Right lobe of liver (tissue), 6 donors: ENCODE measurements at regions not wholly inside any gene's neighbourhood (a gene's known extent, or its start where the extent isn't known, plus 50 kb on each side); places are given as distances from the start of the nearest gene placed in this dataset.

Experiments
- ATAC-seq, 4 donors: fragments of 200-7000 bp; cut with Tn5 transposase; one replicate each; pipeline ENCODE4 v1.9.1; 2020; ENCODE audit warnings: mild to moderate bottlenecking in 4 of 4, moderate library complexity in 4 of 4
- DNase-seq, 3 donors: peaks; one replicate each; pipeline ENCODE4 v3.0.0-alpha.2; 2020
- H3K27ac ChIP-seq, 3 donors: fragments of 200-600 bp; one replicate each; pipeline ENCODE4 v1.8.0; 2022
- H3K27me3 ChIP-seq, 2 donors: fragments of 200-600 bp; one replicate each; pipeline ENCODE4 v1.8.0; 2022
- H3K36me3 ChIP-seq, 4 donors: fragments of 200-600 bp; sonication (generic) in 1 of 4; one replicate each; pipeline versions ENCODE4 v1.5.1 to v1.8.0; 2017 to 2022; ENCODE audit warnings: control low read depth in 1 of 4
- H3K4me1 ChIP-seq, 4 donors: fragments of 200-600 bp; sonication (generic) in 1 of 4; one replicate each; pipeline versions ENCODE4 v1.5.1 to v1.8.0; 2017 to 2022; ENCODE audit warnings: control low read depth in 1 of 4
- H3K4me3 ChIP-seq, 3 donors: fragments of 200-600 bp; one replicate each; pipeline ENCODE4 v1.8.0; 2022
- H3K9me3 ChIP-seq, 4 donors: fragments of 200-600 bp; sonication (generic) in 1 of 4; one replicate each; pipeline versions ENCODE4 v1.5.1 to v1.8.0; 2017 to 2022; ENCODE audit warnings: control low read depth in 1 of 4
- CTCF ChIP-seq, 4 donors: fragments of 200-600 bp in 3 of 4; fragments of 450-650 bp in 1 of 4; IDR thresholded peaks; one replicate each; pipeline versions ENCODE4 v1.5.1 to v1.8.0; 2016 to 2022; ENCODE audit warnings: antibody characterized with exemption in 4 of 4, mild to moderate bottlenecking in 2 of 4
- POLR2A ChIP-seq: fragments of 450-650 bp; IDR thresholded peaks from one replicate; pipeline ENCODE4 v1.6.1; 2017; ENCODE audit warnings: antibody characterized with exemption, mild to moderate bottlenecking
- WGBS: methylation state at CpG from one replicate; pipeline ENCODE4 v1.1.6; 2018; ENCODE audit warnings: low coverage, low lambda C conversion rate; ENCODE audit not compliant: insufficient coverage; ENCODE audit errors: missing lambda C conversion rate; 5-methylcytosine and 5-hydroxymethylcytosine counted together
- intact Hi-C, 2 donors: fragments of 100-400 bp; cut with DNase I; formaldehyde crosslinking; loops; one replicate each; pipeline versions ENCODE4 v1.11.2 to v1.14.1; 2022
- donor health status: DM: no; HTN: yes; CAD: no.
- donor health status: DM: no; HTN: no; CAD: no.
- donor health status: DM: no; HTN: no; CAD: no.
- donor health status: DM: no; HTN: yes; CAD: no.
- donor health status: DM: no; HTN: yes; CAD: no.

- no peaks in the 10 kb centered on the region for H3K36me3 ChIP-seq
- no peaks in the 10 kb centered on the region for H3K27me3 ChIP-seq
- intact Hi-C loops: no loop called here
- H3K9me3 ChIP-seq: no peaks in the 10 kb centered on the region
- ATAC-seq (no peak), DNase-seq (no peak)
- WGBS: 51% methylated on average over 2 of the region's 2 CpGs
- TF ChIP-seq CTCF (IDR thresholded peaks at IDR 0.05): no peak
- TF ChIP-seq POLR2A: no peak
- H3K4me1 ChIP-seq: no peaks in the 10 kb centered on the region
- no peak overlapping the region for H3K4me3 ChIP-seq
- no peak overlapping the region for H3K27ac ChIP-seq
Observed at GRCh38 chr3:157840564-157840963, 265.7 kb downstream of the SHOX2 start.

- Histone ChIP-seq H3K36me3 (no peaks in the 10 kb centered on the region), H3K27me3 (no peaks in the 10 kb centered on the region), H3K27ac (no peak overlapping the region), H3K4me1 (no peaks in the 10 kb centered on the region), H3K4me3 (no peak overlapping the region), H3K9me3 (no peaks in the 10 kb centered on the region)
- no peak for DNase-seq
- 81% methylated on average over 7 of the region's 7 CpGs for WGBS
- TF ChIP-seq CTCF (IDR thresholded peaks at IDR 0.05) (no peak), POLR2A (no peak)
- intact Hi-C loops: no loop called here
- no peak for ATAC-seq
Observed at GRCh38 chr3:157838457-157838856, 267.8 kb downstream of the SHOX2 start.

DNA sequence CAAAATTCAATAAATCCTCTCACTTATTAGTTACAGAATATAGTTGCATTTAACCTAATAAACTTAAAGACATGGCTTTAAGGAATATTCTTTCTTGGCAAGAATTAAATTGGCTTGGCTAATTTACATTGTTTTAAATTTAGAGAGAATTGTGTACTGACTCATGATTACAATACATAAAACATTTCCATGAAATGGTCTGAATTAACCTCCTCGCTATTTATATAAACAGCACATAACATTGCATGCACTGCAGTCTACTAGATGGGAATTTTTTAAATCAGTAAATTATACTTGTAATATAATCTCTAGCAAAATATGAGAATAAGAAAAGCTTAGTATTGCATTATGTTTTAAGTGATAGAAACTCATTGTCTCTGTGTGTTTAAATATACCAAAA lies 268.9 kb downstream of the SHOX2 start:
- Histone ChIP-seq H3K4me1 (no peaks in the 10 kb centered on the region), H3K9me3 (no peaks in the 10 kb centered on the region), H3K4me3 (no peak overlapping the region), H3K27me3 (no peaks in the 10 kb centered on the region), H3K27ac (no peak overlapping the region), H3K36me3 (no peaks in the 10 kb centered on the region)
- DNase-seq: no peak
- no peak for ATAC-seq
- WGBS: 91% methylated on average over 1 of the region's 1 CpG
- intact Hi-C loops: no loop called here
- TF ChIP-seq POLR2A (no peak), CTCF (IDR thresholded peaks at IDR 0.05) (no peak)

DNA sequence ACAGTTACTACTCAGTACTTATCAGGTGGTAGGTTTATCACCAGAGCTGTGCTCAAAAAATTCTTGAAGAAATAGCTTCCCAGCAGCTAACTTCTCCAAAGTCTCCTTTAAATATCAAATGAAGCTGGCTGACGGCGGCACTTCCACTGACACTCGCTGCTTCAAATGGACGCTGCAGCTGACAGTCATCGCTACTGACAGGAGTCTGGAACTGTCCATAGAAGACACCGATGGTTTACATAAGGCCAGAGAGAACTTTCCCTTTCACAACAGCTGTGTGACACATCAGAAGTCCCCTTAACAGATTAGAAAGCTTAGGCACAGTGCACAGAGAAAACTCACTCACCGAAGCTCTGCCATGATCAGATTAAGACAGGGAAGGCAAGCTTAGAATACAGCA lies 270.2 kb downstream of the SHOX2 start:
- Histone ChIP-seq H3K9me3 (no peaks in the 10 kb centered on the region), H3K4me1 (no peaks in the 10 kb centered on the region), H3K36me3 (no peaks in the 10 kb centered on the region), H3K27me3 (no peaks in the 10 kb centered on the region), H3K27ac (no peak overlapping the region), H3K4me3 (no peak overlapping the region)
- DNase-seq: no peak
- WGBS: 55% methylated on average over 7 of the region's 7 CpGs
- intact Hi-C loops: no loop called here
- no peak for TF ChIP-seq POLR2A
- TF ChIP-seq CTCF (IDR thresholded peaks at IDR 0.05): no peak
- ATAC-seq: no peak

- ATAC-seq (no peak), DNase-seq (no peak)
- H3K27me3 ChIP-seq: no peaks in the 10 kb centered on the region
- no peak overlapping the region for H3K27ac ChIP-seq
- 38% methylated on average over 3 of the region's 3 CpGs for WGBS
- intact Hi-C loops: no loop called here
- no peaks in the 10 kb centered on the region for H3K36me3 ChIP-seq
- no peaks in the 10 kb centered on the region for H3K9me3 ChIP-seq
- H3K4me3 ChIP-seq: no peak overlapping the region
- no peaks in the 10 kb centered on the region for H3K4me1 ChIP-seq
- TF ChIP-seq POLR2A (no peak), CTCF (IDR thresholded peaks at IDR 0.05) (no peak)
Observed at GRCh38 chr3:157832588-157832987, 273.6 kb downstream of the SHOX2 start.
